NCI-H748 treated with DMSO at 0.1 percent for 48 hours (cell line): ENCODE measurements at regions not wholly inside any gene's neighbourhood (a gene's known extent, or its start where the extent isn't known, plus 50 kb on each side); places are given as distances from the start of the nearest gene placed in this dataset.

Experiments
- DNase-seq: peaks from one replicate; lab custom pipeline; 2025; lab: John Stamatoyannopoulos, UW

- no peak for DNase-seq
These were observed 101.3 kb upstream of the CACNA2D3 start for GRCh38 chr3:54021071-54021470.

- no peak for DNase-seq
These were observed 101.9 kb upstream of the CACNA2D3 start for GRCh38 chr3:54020436-54020835.

GRCh38 chr3:54014067-54014466 lies 108.3 kb upstream of the CACNA2D3 start:
- no peak for DNase-seq

GRCh38 chr3:54008744-54009143 lies 113.6 kb upstream of the CACNA2D3 start:
- no peak for DNase-seq

GRCh38 chr3:54008099-54008498 lies 114.3 kb upstream of the CACNA2D3 start:
- DNase-seq, result no peak

- DNase-seq, result no peak
These were observed 112.7 kb upstream of the SELENOK start for GRCh38 chr3:54004335-54004734.

GRCh38 chr3:54003136-54003535 lies 111.5 kb upstream of the SELENOK start:
- no peak for DNase-seq

- DNase-seq, result no peak
These were observed 108.1 kb upstream of the SELENOK start for GRCh38 chr3:53999725-54000124.

GRCh38 chr3:53998980-53999379 lies 107.3 kb upstream of the SELENOK start:
- DNase-seq, result no peak

- DNase-seq, result no peak
These were observed 105.8 kb upstream of the SELENOK start for GRCh38 chr3:53997476-53997875.

- no peak for DNase-seq
These were observed 104.6 kb upstream of the SELENOK start for GRCh38 chr3:53996141-53996874.

GRCh38 chr3:53994986-53995603 lies 103.4 kb upstream of the SELENOK start:
- no peak for DNase-seq

GRCh38 chr3:53991240-53991639 lies 99.6 kb upstream of the SELENOK start:
- no peak for DNase-seq

- DNase-seq, result no peak
These were observed 98.3 kb upstream of the SELENOK start for GRCh38 chr3:53989946-53990345.

- DNase-seq, result no peak
These were observed 97.8 kb upstream of the SELENOK start for GRCh38 chr3:53989451-53989850.

GRCh38 chr3:53978386-53978785 lies 86.7 kb upstream of the SELENOK start:
- DNase-seq, result no peak

GRCh38 chr3:53975382-53975781 lies 83.7 kb upstream of the SELENOK start:
- DNase-seq, result no peak

- no peak for DNase-seq
These were observed 82.7 kb upstream of the SELENOK start for GRCh38 chr3:53974324-53974723.

- no peak for DNase-seq
These were observed 82.2 kb upstream of the SELENOK start for GRCh38 chr3:53973905-53974304.

GRCh38 chr3:53970661-53971060 lies 79.0 kb upstream of the SELENOK start:
- no peak for DNase-seq

- DNase-seq, result no peak
These were observed 77.4 kb upstream of the SELENOK start for GRCh38 chr3:53969086-53969485.

- DNase-seq, result no peak
These were observed 73.6 kb upstream of the SELENOK start for GRCh38 chr3:53965291-53965690.

GRCh38 chr3:53957831-53958230 lies 66.2 kb upstream of the SELENOK start:
- no peak for DNase-seq

- DNase-seq, result no peak
These were observed 64.9 kb upstream of the SELENOK start for GRCh38 chr3:53956586-53956985.
